Suprapubic skin (tissue), 4 donors: ENCODE measurements at regions not wholly inside any gene's neighbourhood (a gene's known extent, or its start where the extent isn't known, plus 50 kb on each side); places are given as distances from the start of the nearest gene placed in this dataset.
A peak's percentile ranks its signal among the peaks of the same experiment; 100 is the strongest.
"Not testable (repeated sequence)": the region's sequence is repeated elsewhere in the genome, so short reads cannot be mapped to it uniquely, and the experiment has no call there.

ENCODE experiments used
- DNase-seq, 2 donors: peaks; one replicate each; pipeline ENCODE4 v3.0.0-alpha.2; 2019; ENCODE audit warnings: low spot score in 2 of 2
- H3K27ac ChIP-seq: fragments of 200-600 bp; sonication (generic); one replicate; pipeline ENCODE4 v1.5.1; 2019
- H3K27me3 ChIP-seq: fragments of 200-600 bp; sonication (generic); one replicate; pipeline ENCODE4 v1.5.1; 2019
- H3K36me3 ChIP-seq: fragments of 200-600 bp; sonication (generic); one replicate; pipeline ENCODE4 v1.5.1; 2019
- H3K4me1 ChIP-seq: fragments of 200-600 bp; sonication (generic); one replicate; pipeline ENCODE4 v1.5.1; 2019
- H3K4me3 ChIP-seq: fragments of 200-600 bp; sonication (generic); one replicate; pipeline ENCODE4 v1.5.1; 2019; ENCODE audit warnings: mild to moderate bottlenecking
- H3K9me3 ChIP-seq: fragments of 200-600 bp; sonication (generic); one replicate; pipeline ENCODE4 v1.5.1; 2019
- WGBS: methylation state at CpG from one replicate; pipeline ENCODE4 v1.1.5; 2018; 5-methylcytosine and 5-hydroxymethylcytosine counted together

DNA sequence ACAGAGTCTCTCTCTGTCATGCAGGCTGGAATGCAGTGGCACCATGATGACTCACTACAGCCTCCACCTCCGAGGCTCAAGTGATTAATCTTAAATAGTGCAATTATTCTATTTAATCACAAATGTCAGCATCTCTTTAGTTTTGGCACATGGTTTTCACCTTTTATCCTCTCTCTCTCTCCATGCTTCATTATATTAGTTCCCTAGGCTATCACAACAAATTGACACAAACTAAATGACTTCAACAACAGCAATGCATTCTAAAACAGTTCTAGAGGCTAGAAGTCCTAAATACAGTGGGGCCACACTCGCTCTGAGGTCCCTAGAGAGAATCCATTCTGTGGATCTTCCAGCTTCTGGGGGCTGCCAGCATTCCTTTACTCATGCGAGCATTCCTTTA is 178.2 kb upstream of the ZNG1F start:
- not testable (repeated sequence) for H3K9me3 ChIP-seq, H3K4me1 ChIP-seq, H3K27ac ChIP-seq, H3K4me3 ChIP-seq, H3K36me3 ChIP-seq, H3K27me3 ChIP-seq, DNase-seq
- 29% methylated on average over 1 of the region's 3 CpGs for WGBS

DNA sequence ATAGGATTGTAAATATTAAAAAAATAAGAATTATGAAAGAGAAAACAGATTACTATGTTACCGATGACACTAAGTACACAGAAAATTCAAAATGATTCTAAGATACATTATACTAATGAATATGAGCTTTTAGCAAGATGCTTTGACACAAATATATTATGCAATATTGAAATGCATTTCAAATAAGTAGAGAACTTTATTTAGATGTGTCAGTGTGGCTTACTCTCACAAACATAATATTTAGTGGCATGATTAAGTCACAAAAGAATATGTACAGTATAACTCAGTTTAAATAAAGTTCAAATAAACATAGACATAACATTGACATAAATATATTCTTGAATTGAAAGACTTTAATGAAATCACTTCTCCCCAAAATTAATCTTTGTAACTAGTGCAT is 172.7 kb upstream of the ZNG1F start:
- WGBS, result 90% methylated on average over 1 of the region's 1 CpG

GRCh38 chr9:41359116-41359515 is 170.0 kb upstream of the ZNG1F start:
- H3K36me3 ChIP-seq, H3K27me3 ChIP-seq, DNase-seq, H3K9me3 ChIP-seq: not testable (repeated sequence)
- 2% methylated on average over 12 of the region's 27 CpGs for WGBS
- Histone ChIP-seq H3K4me1 (peaks cover 11% of the 10 kb centered on the region), H3K4me3 (peak overlapping the region; percentile 68), H3K27ac (peak overlapping the region; percentile 77)

More for the DNA sequence above, 172.7 kb upstream of the ZNG1F start:
- H3K9me3 ChIP-seq, H3K4me3 ChIP-seq, H3K27me3 ChIP-seq, H3K4me1 ChIP-seq, H3K27ac ChIP-seq, H3K36me3 ChIP-seq, DNase-seq: not testable (repeated sequence)

DNA sequence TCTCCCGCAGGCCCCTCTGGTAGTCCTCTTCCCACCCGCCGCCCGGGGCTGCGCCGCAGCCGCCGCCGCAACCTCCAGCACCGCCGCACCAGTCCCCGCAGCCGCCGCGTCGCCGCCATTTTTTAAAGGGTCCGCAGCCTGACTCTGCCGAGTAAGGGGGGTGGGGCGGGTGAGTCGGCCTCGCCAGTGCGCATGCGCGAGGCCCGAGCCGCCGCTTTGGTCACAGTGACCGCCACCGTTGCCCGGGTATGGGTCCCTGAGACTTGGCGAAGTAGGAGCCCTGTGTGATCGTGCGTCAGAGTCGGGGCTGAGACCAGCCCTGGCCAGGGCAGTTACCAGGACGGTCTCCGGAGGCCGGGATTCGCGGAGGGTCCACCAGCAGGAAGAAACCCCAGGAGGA is 169.6 kb upstream of the ZNG1F start:
- not testable (repeated sequence) for H3K9me3 ChIP-seq, H3K27me3 ChIP-seq, H3K36me3 ChIP-seq
- H3K27ac ChIP-seq, result peak overlapping the region; percentile 77
- no CpG with 5 or more reads among the region's 40 CpGs for WGBS
- peaks cover 11% of the 10 kb centered on the region for H3K4me1 ChIP-seq
- peak; percentile 90 for DNase-seq
- H3K4me3 ChIP-seq, result peak overlapping the region; percentile 68

DNA sequence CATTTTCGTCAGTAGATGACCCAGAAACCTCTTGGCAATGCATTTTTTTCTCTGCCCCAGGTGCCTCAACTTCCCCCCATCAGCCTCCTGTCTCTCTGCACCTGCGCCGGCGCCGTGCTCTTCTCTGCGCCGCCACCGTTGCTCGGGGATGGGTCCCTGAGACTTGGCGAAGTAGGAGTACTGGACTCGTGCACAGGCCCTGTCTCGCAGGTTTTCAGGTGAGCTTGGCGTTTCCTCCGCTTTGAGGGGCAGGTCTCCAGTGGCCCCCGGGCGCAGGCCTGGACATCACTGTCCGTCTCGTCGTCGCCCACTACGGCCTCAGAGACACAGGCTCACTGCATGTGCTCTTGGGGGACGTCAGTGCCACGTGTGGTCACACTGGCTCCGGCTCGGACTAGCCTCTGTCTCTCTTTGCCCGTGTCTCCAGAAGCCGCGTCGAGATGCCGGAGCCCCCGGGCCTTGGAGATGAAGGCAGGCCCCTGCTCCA is 168.8 kb upstream of the ZNG1F start:
- not testable (repeated sequence) for H3K27ac ChIP-seq, H3K9me3 ChIP-seq, H3K36me3 ChIP-seq, DNase-seq, H3K27me3 ChIP-seq
- Histone ChIP-seq H3K4me1 (peaks cover 11% of the 10 kb centered on the region), H3K4me3 (peak overlapping the region; percentile 68)
- WGBS, result 55% methylated on average over 14 of the region's 31 CpGs

- not testable (repeated sequence) for H3K27me3 ChIP-seq, H3K36me3 ChIP-seq, DNase-seq, H3K9me3 ChIP-seq, H3K27ac ChIP-seq
- WGBS, result 78% methylated on average over 16 of the region's 21 CpGs
- H3K4me3 ChIP-seq, result peak overlapping the region; percentile 36
- H3K4me1 ChIP-seq, result peaks cover 11% of the 10 kb centered on the region
These were observed 168.2 kb upstream of the ZNG1F start for GRCh38 chr9:41357350-41357748.

GRCh38 chr9:41356588-41357349 is 167.7 kb upstream of the ZNG1F start:
- not testable (repeated sequence) for H3K36me3 ChIP-seq, H3K27me3 ChIP-seq, H3K9me3 ChIP-seq
- H3K4me1 ChIP-seq, result peaks cover 11% of the 10 kb centered on the region
- 22% methylated on average over 15 of the region's 42 CpGs for WGBS
- DNase-seq, result peak; percentile 87
- peak overlapping the region; percentile 36 for H3K4me3 ChIP-seq
- peak overlapping the region; percentile 24 for H3K27ac ChIP-seq

DNA sequence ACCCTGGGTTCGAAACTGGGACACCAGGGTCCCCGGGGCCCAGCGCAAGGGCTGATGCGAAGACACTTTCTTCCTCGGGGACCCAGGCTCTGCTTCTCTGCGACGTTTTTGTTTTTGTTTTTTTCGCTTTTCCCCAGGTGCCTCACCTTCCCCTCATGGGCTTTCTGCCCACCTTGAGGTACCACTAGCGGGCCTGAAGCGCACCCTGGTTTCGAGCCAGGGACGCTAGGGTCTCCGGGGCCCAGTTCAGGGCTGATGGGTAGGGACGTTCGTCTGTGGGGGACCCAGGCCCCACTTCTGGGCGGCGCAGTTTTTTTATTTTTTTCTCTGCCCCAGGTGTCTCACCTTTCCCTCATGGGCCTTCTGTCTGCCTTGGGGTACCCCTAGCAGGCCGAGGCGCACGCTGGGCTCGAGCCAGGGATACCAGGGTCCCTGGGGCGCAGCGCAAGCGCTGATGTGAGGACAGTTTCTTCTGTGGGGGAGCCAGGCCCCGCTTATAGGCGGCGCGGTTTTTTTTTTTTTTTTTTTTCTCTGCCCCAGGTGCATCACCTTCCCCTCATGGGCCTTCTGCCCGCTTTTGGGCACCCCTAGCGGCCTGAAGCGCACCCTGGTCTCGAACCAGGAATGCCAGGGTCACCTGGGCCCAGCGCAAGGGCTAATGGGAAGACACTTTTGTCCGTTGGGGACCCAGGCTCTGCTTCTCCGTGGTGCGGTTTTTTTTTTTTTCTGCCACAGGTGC is 166.8 kb upstream of the ZNG1F start:
- Histone ChIP-seq H3K4me1 (peaks cover 11% of the 10 kb centered on the region), H3K4me3 (peak overlapping the region; percentile 36)
- not testable (repeated sequence) for H3K27me3 ChIP-seq, DNase-seq, H3K27ac ChIP-seq, H3K36me3 ChIP-seq, H3K9me3 ChIP-seq
- WGBS, result 18% methylated on average over 5 of the region's 36 CpGs

DNA sequence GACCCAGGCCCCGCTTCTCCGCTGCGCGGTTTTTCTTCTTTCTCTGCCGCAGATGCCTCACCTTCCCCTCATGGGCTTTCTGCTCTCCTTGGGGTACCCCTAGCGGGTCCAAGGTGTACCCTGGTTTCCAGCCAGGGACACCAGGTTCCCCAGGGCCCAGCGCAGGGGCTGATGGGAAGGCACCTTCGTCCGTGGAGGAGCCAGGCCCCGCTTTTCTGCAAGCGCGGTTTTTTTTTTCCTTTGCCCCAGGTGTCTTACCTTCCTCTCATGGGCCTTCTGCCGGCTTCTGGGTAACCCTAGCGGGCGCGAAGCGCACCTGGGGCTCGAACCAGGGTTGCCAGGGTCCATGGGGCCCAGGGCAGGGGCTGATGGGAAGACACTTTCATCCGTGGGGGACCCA is 165.9 kb upstream of the ZNG1F start:
- DNase-seq, H3K27ac ChIP-seq, H3K36me3 ChIP-seq, H3K27me3 ChIP-seq, H3K9me3 ChIP-seq: not testable (repeated sequence)
- Histone ChIP-seq H3K4me1 (peaks cover 11% of the 10 kb centered on the region), H3K4me3 (peak overlapping the region; percentile 32)
- WGBS, result 0% methylated on average over 3 of the region's 19 CpGs

GRCh38 chr9:41354060-41354934 is 165.2 kb upstream of the ZNG1F start:
- not testable (repeated sequence) for H3K27me3 ChIP-seq, DNase-seq, H3K27ac ChIP-seq, H3K36me3 ChIP-seq, H3K9me3 ChIP-seq
- Histone ChIP-seq H3K4me3 (peak overlapping the region; percentile 32), H3K4me1 (peaks cover 11% of the 10 kb centered on the region)
- whole genome bisulfite sequencing, result 31% methylated on average over 27 of the region's 47 CpGs

GRCh38 chr9:41353026-41353425 is 163.9 kb upstream of the ZNG1F start:
- not testable (repeated sequence) for H3K36me3 ChIP-seq, H3K4me3 ChIP-seq, H3K27ac ChIP-seq, H3K27me3 ChIP-seq, DNase-seq, H3K9me3 ChIP-seq
- 81% methylated on average over 14 of the region's 20 CpGs for WGBS
- peaks cover 10% of the 10 kb centered on the region for H3K4me1 ChIP-seq

DNA sequence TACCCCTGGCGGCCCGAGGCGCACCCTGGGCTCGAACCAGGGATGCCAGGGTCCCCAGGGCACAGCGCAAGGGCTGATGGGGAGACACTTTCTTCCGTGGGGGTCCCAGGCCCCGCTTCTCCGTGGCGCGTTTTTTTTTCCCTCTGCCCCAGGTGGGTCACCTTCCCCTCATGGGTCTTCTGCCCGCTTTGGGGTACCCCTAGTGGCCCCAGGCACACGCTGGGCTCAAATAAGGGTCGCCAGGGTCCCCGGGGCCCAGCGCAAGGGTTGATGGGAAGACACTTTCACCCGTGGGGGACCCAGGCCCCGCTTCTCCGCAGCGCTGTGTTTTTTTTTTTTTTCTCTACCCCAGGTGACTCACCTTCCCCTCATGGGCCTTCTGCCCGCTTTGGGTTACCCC is 163.3 kb upstream of the ZNG1F start:
- H3K4me3 ChIP-seq, H3K27me3 ChIP-seq, H3K9me3 ChIP-seq, DNase-seq, H3K36me3 ChIP-seq, H3K4me1 ChIP-seq, H3K27ac ChIP-seq: not testable (repeated sequence)
- 85% methylated on average over 19 of the region's 20 CpGs for WGBS

DNA sequence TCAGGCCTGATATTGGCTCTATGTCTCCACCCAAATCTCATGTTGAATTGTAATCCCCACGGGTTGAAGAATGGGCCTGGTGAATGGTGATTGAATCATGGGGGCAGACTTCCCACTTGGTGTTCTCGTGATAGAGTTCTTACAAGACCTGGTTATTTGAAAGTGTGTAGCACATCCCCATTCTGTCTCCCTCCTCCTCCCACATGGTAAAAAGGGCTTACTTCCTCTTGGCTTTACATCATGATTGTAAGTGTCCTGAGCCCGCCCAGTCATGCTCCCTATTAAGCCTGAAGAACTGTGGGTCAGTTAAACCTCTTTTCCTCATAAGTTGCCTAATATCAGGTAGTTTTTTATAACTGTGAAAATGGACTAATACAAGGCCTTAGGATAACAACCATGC is 158.8 kb upstream of the ZNG1F start:
- not testable (repeated sequence) for H3K4me1 ChIP-seq, H3K27me3 ChIP-seq, H3K27ac ChIP-seq, H3K9me3 ChIP-seq, H3K36me3 ChIP-seq, H3K4me3 ChIP-seq, DNase-seq
- no CpG with 5 or more reads among the region's 3 CpGs for WGBS

GRCh38 chr9:41332562-41332961 is 143.4 kb upstream of the ZNG1F start:
- not testable (repeated sequence) for H3K4me1 ChIP-seq, H3K27ac ChIP-seq, H3K9me3 ChIP-seq, H3K27me3 ChIP-seq, DNase-seq, H3K36me3 ChIP-seq, H3K4me3 ChIP-seq
- no CpG with 5 or more reads among the region's 5 CpGs for WGBS
